HepG2 (cell line): ENCODE measurements at regions not wholly inside any gene's neighbourhood (a gene's known extent, or its start where the extent isn't known, plus 50 kb on each side); places are given as distances from the start of the nearest gene placed in this dataset.

ENCODE experiments used
- CTCF ChIP-seq: sonication (generic); formaldehyde crosslinking; IDR thresholded peaks from 2 replicates; pipeline ENCODE4 v1.5.0; 2020; ENCODE audit warnings: mild to moderate bottlenecking, missing genetic modification reagents, moderate library complexity
- FOXP1 ChIP-seq, 2 experiments: fragments of 450-650 bp in 1 of 2; IDR thresholded peaks; 2 replicates each; pipeline ENCODE4 v1.6.1; 2017 to 2018; ENCODE audit warnings: antibody characterized with exemption in 1 of 2
- MZF1 ChIP-seq: sonication (generic); formaldehyde crosslinking; IDR thresholded peaks from 2 replicates; pipeline ENCODE4 v1.8.1; 2023; ENCODE audit warnings: mild to moderate bottlenecking, missing genetic modification reagents, borderline replicate concordance
- POLR2A ChIP-seq, 2 experiments: IDR thresholded peaks; 2 replicates each; pipeline ENCODE4 v1.6.1; 2011; ENCODE audit warnings: low read depth in 2 of 2, low read length in 2 of 2, mild to moderate bottlenecking in 1 of 2, moderate library complexity in 1 of 2; ENCODE audit not compliant: insufficient read depth in 1 of 2

- TF ChIP-seq CTCF (no peak), POLR2A (IDR thresholded peaks at IDR 0.05; ENCODE audit: insufficient read depth in 1 of 2, low read depth in 2 of 2, low read length in 2 of 2) (no peak), FOXP1 (IDR thresholded peaks at IDR 0.05) (no peak), FOXP1 (CRISPR knock-in tag; IDR thresholded peaks at IDR 0.05) (no peak), MZF1 (no peak)
Observed at GRCh38 chr4:3898098-3898497, 131.9 kb downstream of the ADRA2C start.
